ENCODE measurements at regions not wholly inside any gene's neighbourhood (a gene's known extent, or its start where the extent isn't known, plus 50 kb on each side); places are given as distances from the start of the nearest gene placed in this dataset.

DNA sequence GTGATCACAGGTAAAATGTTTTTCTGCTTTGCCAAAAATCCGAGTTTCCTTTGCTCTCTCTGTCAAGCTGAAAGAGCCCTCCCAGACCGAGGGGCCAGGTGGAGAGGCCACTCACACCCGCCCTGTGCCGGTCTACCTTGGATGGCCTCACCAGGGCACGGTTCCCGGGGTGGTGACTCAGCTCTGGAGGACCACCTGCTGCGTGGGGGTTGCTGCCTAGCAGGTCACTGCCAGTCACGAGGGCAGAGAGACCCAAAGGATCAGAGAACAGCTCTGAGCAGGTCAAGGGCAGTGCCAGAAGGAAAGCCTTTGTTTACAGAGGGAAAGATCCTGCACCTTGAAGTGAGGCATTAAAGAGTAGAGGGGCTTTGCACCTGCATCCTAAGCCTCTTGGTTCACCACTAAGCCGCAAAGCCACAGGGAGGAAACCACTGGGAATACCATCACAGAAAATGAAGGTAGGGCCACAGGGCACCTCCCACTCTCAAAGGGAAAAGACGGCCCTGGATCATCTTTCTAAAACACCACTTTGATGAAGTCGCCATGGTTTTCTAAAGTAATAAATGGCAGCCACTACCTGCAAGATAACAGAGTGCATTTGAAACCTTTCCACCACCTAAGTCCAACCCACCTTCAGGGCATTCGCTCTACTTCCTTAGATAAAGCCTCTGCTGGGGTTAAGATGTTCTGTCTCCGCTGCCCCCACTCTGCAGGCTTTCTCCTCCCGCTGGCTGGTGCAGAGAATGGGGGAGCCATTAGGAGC, 160.3 kb upstream of the KLF14 start:
- no peak for TF ChIP-seq ZFX (IDR thresholded peaks at IDR 0.05; ENCODE audit: borderline replicate concordance)
- TF ChIP-seq, protein P1, sequence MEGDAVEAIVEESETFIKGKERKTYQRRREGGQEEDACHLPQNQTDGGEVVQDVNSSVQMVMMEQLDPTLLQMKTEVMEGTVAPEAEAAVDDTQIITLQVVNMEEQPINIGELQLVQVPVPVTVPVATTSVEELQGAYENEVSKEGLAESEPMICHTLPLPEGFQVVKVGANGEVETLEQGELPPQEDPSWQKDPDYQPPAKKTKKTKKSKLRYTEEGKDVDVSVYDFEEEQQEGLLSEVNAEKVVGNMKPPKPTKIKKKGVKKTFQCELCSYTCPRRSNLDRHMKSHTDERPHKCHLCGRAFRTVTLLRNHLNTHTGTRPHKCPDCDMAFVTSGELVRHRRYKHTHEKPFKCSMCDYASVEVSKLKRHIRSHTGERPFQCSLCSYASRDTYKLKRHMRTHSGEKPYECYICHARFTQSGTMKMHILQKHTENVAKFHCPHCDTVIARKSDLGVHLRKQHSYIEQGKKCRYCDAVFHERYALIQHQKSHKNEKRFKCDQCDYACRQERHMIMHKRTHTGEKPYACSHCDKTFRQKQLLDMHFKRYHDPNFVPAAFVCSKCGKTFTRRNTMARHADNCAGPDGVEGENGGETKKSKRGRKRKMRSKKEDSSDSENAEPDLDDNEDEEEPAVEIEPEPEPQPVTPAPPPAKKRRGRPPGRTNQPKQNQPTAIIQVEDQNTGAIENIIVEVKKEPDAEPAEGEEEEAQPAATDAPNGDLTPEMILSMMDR (IDR thresholded peaks at IDR 0.05) = no peak
- H3K27ac ChIP-seq = no peak overlapping the region

DNA sequence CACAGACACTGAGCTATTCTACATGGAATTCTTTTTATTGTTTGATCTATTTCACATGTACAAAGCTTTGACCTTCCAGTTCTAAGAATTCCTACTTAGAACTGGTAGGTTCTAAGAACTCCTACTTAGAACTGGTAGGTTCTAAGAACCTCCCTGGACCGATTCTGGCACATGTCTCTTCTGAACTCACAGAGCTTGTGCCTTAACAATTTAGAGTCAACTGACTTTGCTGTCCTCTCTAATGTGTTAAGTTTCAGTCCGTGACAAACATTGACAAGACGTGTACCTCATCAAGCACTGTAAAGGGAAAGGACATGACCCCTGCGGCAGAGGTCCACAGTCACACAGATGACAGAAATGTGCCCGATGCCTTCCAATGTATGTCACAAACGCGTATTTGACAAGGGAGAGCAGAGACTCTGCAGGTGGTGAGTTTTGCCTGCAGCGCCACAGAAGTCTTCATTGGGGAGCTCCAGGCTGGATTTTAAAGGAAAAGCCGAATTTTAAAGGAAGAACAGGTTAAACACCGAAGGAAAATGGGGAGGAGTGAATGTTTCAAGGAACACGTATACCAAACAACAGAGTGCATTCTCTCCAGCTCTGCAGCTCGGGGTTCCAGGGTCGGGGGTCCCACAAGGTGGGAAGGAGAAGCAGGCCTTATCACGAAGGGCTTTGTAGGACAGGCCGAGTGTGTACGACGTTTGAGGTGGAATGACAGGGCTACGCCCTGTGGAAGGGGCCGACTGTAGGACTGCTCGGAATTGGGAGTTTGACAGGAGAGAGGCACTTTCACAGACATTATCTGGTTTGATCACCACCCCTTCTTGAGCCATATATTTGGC, 161.1 kb upstream of the KLF14 start:
- no peak overlapping the region for H3K27ac ChIP-seq
- TF ChIP-seq ZFX (IDR thresholded peaks at IDR 0.05; ENCODE audit: borderline replicate concordance) = no peak
- TF ChIP-seq, protein P1 (IDR thresholded peaks at IDR 0.05) = no peak

DNA sequence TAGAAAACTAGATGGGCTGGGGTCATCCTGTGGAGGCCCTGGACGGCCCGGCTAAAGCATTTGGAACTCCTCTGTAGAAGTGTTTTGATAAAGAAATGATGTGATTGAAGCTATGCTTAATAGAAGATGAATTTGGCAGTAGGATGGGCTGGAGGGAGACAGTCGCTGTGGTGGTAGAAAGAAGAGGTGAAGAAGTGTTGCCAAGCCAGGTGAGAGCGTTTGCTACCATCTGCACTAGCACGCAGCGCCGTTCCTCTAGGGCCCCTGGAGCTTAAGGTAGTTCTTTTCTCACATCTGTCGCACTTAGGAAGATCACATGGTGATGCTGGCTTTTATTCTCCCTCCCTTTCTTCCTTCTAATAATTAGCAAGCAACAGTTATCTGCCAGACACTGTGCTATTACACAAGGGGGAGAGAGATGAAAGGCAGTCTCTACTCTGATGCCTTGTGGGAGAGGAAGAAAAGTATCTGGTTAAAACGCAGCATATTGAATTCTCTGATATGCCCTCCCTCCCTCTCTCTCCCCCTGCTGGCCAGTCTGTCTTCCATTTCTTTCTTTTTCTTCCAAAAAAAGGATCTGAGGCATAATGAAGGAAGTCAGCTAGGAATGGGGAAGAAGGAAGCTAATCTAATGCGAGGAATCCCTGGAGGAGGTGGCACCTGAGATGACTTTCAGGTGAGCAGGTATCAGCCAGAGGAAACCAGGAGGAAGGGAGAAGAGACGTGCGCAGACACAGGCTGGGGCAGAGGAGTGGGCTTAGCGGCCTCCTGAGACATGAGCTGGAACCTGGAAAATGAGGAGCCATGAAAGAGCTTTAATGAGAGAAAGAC, 162.3 kb upstream of the KLF14 start:
- no peak overlapping the region for H3K27ac ChIP-seq
- TF ChIP-seq, protein P1 (IDR thresholded peaks at IDR 0.05) = no peak
- TF ChIP-seq ZFX (IDR thresholded peaks at IDR 0.05; ENCODE audit: borderline replicate concordance) = no peak

DNA sequence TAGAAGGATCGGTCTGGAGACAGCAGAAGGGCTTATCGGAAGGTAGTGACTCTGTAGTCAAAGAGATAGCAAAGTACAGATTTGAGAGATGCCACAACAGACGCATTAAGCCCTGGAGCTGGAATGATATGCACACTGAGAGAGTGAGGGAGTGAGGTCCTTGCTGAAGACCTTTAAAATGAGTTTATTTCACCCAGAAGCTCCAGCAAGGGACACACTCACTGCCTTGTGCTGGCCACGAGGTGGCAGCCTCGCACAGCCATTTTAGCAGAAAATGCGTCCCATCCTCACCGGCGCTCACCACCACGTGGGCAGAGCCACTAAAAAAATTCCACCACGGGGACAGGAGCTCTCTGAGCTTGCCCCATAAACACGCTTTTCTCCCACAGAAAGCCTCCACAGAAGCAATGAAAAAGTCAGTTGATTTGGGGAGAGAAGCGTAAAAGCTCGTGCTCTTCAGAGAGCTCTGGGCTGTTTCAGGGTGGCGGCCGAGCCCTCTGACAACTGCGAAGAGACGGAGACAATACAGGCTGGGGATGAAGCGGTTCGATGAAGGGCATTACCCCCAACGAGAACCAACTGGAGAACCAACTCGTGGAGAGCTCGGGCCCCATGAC, 163.0 kb upstream of the KLF14 start:
- no peak for TF ChIP-seq ZFX (IDR thresholded peaks at IDR 0.05; ENCODE audit: borderline replicate concordance)
- TF ChIP-seq, protein P1 (IDR thresholded peaks at IDR 0.05) = peak; percentile 93
- H3K27ac ChIP-seq = no peak overlapping the region

DNA sequence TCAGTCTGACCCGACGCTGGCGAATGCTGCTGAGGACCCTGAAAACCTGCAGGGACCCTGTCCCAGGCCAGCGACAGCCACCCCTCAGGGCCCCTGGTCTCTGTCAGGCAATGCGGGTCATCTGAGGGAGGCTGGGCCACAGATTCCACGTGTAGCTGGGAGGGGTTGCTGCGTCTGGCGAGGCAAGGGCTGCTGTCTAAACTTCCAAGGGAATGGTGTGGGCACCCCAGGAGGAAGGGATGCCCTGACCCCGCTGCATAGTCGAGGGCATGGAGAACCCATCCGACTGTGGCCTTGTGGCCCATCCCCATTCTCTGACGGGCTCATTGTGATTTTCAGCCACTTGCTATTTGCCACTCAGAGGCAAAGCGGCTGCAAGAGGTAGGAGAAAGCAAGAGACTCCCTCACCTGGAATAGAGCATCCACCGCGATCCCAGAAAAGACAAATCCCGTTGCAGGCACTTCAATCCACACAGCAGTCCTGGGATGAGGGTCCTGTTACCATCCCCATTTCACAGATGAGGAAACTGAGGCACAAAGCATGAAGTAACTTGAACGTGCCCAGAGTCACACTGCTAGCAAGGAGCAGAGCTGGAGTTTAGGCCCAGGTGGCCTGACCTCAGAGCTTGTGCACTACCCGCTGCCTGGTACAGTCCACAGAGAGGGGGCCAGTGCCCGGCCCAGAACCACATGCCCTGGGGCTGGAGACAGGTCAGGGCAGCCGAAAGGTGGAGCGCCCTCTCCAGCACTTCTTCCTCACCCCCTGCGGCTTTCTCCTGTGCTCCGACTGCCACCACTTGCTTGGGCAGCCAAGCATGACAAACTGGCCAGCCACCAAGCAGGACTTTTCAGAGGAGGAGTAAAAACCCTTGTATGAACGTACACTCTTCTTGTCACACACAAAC, 163.8 kb upstream of the KLF14 start:
- no peak for TF ChIP-seq ZFX (IDR thresholded peaks at IDR 0.05; ENCODE audit: borderline replicate concordance)
- TF ChIP-seq, protein P1 (IDR thresholded peaks at IDR 0.05) = no peak
- H3K27ac ChIP-seq = no peak overlapping the region

DNA sequence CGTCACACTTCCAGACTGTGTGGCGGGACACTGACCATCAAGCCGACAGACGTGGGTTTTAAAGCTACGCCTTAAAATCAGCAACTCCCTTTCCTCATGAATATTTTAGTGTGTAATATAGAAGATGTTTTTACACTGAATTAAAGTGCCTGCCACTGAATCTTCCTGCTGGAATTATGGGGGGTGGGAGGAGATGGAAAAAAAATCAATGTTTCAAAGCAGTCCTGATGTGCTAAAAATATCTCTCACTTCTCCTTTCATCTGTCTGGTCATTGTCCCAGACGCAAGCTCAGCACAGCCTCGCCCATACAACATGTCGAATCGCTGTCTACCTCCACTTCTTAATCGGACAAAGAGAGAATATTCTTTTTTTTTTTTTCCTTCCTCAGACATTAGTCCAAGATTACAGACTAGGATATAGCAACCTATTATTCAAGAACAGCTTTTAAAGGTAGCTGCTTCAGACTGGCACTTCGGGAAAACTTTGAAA, 165.1 kb upstream of the KLF14 start:
- H3K27ac ChIP-seq = no peak overlapping the region
- TF ChIP-seq, protein P1 (IDR thresholded peaks at IDR 0.05) = no peak
- no peak for TF ChIP-seq ZFX (IDR thresholded peaks at IDR 0.05; ENCODE audit: borderline replicate concordance)

All from 22Rv1 (cell line).